GM12878 (cell line): ENCODE measurements at regions not wholly inside any gene's neighbourhood (a gene's known extent, or its start where the extent isn't known, plus 50 kb on each side); places are given as distances from the start of the nearest gene placed in this dataset.
A peak's percentile ranks its signal among the peaks of the same experiment; 100 is the strongest.

Source experiments
- ATAC-seq: fragments of 200-7000 bp; cut with Tn5 transposase; 3 replicates; pipeline ENCODE4 v1.9.1; 2020; ENCODE audit warnings: mild to moderate bottlenecking, moderate library complexity
- BruUV-seq: library from RNA; stranded (reverse); fragments of 400-500 nt; replicated peaks from 2 replicates; lab custom pipeline; 2021; lab: Mats Ljungman, UMichigan
- CTCF ChIA-PET: fragments of 300-600 bp; sonication (Branson Sonifier 250); formaldehyde crosslinking; extraction: SDS; loops from one replicate; lab custom pipeline; 2021; ENCODE audit warnings: inconsistent platforms; lab: Yijun Ruan, JAX
- POLR2A ChIA-PET: fragments of 350-600 bp; formaldehyde crosslinking; extraction: SDS; loops from one replicate; lab custom pipeline; 2021; ENCODE audit warnings: inconsistent platforms; lab: Charles Lee
- RAD21 ChIA-PET: fragments of 300-600 bp; sonication (Branson Sonifier 250); formaldehyde crosslinking; loops from one replicate; lab custom pipeline; 2023; ENCODE audit warnings: antibody characterized with exemption; ENCODE audit not compliant: unreplicated experiment; lab: Charles Lee
- SMC1A ChIA-PET: fragments of 300-600 bp; sonication (Branson Sonifier 250); formaldehyde crosslinking; loops from one replicate; lab custom pipeline; 2023; ENCODE audit not compliant: unreplicated experiment, uncharacterized antibody; lab: Charles Lee
- DNase-seq: peaks from one replicate; pipeline ENCODE4 v3.0.0-alpha.2; 2011; ENCODE audit warnings: low read depth, low spot score
- FAIRE-seq: peaks from 3 replicates; lab custom pipeline; 2011; peaks lifted over from hg19 to GRCh38; lab: Jason Lieb, UNC
- H2AFZ ChIP-seq: 2 replicates; pipeline ENCODE4 v1.6.0; 2011; ENCODE audit warnings: low read depth, low read length, control low read depth; ENCODE audit not compliant: control insufficient read depth
- H3K27ac ChIP-seq: 2 replicates; pipeline ENCODE4 v1.5.1; 2011; ENCODE audit warnings: control low read depth; ENCODE audit not compliant: control insufficient read depth, insufficient read depth
- H3K27me3 ChIP-seq, 2 experiments: replicated peaks in 1 of 2; 2 replicates each; pipeline versions ENCODE4 v1.6.0 to v1.6.1; 2011; ENCODE audit warnings: low read length in 1 of 2; ENCODE audit not compliant: control insufficient read depth in 2 of 2, insufficient read depth in 2 of 2
- H3K36me3 ChIP-seq, 2 experiments: 2 replicates each; pipeline ENCODE4 v1.5.1; 2011; ENCODE audit warnings: low read length in 1 of 2; ENCODE audit not compliant: control insufficient read depth in 2 of 2, insufficient read depth in 2 of 2
- H3K4me1 ChIP-seq: 2 replicates; pipeline ENCODE4 v1.6.1; 2011; ENCODE audit warnings: mild to moderate bottlenecking, low read length, moderate library complexity, mixed read lengths; ENCODE audit not compliant: control insufficient read depth, insufficient read depth
- H3K4me2 ChIP-seq: 2 replicates; pipeline ENCODE4 v1.6.0; 2011; ENCODE audit warnings: control low read depth; ENCODE audit not compliant: control insufficient read depth, insufficient read depth
- H3K4me3 ChIP-seq: fragments of 200-600 bp; sonication (generic); 2 replicates; pipeline ENCODE4 v1.5.1; 2016
- H3K79me2 ChIP-seq: 2 replicates; pipeline ENCODE4 v1.6.0; 2011; ENCODE audit warnings: low read length; ENCODE audit not compliant: control insufficient read depth, insufficient read depth
- H3K9ac ChIP-seq: 2 replicates; pipeline ENCODE4 v1.8.0; 2011; ENCODE audit warnings: low read length, control low read depth, mixed read lengths; ENCODE audit not compliant: control insufficient read depth, insufficient read depth
- H3K9me3 ChIP-seq: replicated peaks from 3 replicates; pipeline ENCODE4 v1.5.1; 2011; ENCODE audit warnings: mild to moderate bottlenecking, low read length; ENCODE audit not compliant: control insufficient read depth, insufficient read depth
- H4K20me1 ChIP-seq: 2 replicates; pipeline ENCODE4 v1.6.0; 2011; ENCODE audit not compliant: control insufficient read depth, insufficient read depth
- IRF5 ChIP-seq: fragments of 450-650 bp; IDR thresholded peaks from 2 replicates; pipeline ENCODE4 v1.6.1; 2017; ENCODE audit warnings: borderline replicate concordance
- MYC ChIP-seq: IDR thresholded peaks from 2 replicates; pipeline ENCODE4 v1.6.1; 2011; ENCODE audit warnings: mild to moderate bottlenecking, low read length, moderate library complexity, inconsistent platforms; ENCODE audit not compliant: insufficient read depth, insufficient replicate concordance, insufficient read length, severe bottlenecking
- STAT3 ChIP-seq: IDR thresholded peaks from 2 replicates; pipeline ENCODE4 v1.6.1; 2011; ENCODE audit warnings: low read depth, low read length, improper control_type of control experiment
- ZBTB33 ChIP-seq: fragments of 450-650 bp; IDR thresholded peaks from 2 replicates; pipeline ENCODE4 v1.6.1; 2017; ENCODE audit warnings: mild to moderate bottlenecking
- WGBS: methylation state at CpG from one replicate; pipeline ENCODE4 v1.1.6; 2016; ENCODE audit warnings: low lambda C conversion rate; ENCODE audit not compliant: insufficient replicate concordance, insufficient coverage; ENCODE audit errors: missing lambda C conversion rate; 5-methylcytosine and 5-hydroxymethylcytosine counted together
- in situ Hi-C: fragments of 300-500 bp; cut with MboI; formaldehyde crosslinking; loops from 9 replicates; pipeline ENCODE4 v1.14.3; 2018; ENCODE audit warnings: mixed read lengths
- intact Hi-C: fragments of 100-400 bp; cut with micrococcal nuclease; formaldehyde crosslinking; loops from one replicate; pipeline ENCODE4 v1.14.2; 2022; ENCODE audit not compliant: unreplicated experiment

GRCh38 chr10:107436568-107436967 is 272.1 kb upstream of the SORCS1 start:
- in situ Hi-C loops (no loop called here), intact Hi-C loops (no loop called here)
- 78% methylated on average over 1 of the region's 1 CpG for WGBS
- ChIA-PET CTCF (interaction anchor here (1.0 to 1.3 kb wide), 2 partner anchors 11 to 17 kb away, joined by 5 to 6 read pairs; no protein-coding TSS in a partner anchor), POLR2A (no interaction called here), SMC1A (interaction anchor here (0.6 to 4.2 kb wide), 6 partner anchors 8 to 767 kb away, joined by 3 to 25 read pairs (median 3); no protein-coding TSS in a partner anchor), RAD21 (interaction anchor here (0.9 to 1.6 kb wide), 5 partner anchors 8 to 408 kb away, joined by 3 to 4 read pairs (median 3); no protein-coding TSS in a partner anchor)
- BruUV-seq = no TSS peak
- FAIRE-seq (no peak), DNase-seq (no peak), ATAC-seq (no peak; the same call in 2 of the 3 replicates)
- no peak overlapping the region for H3K9ac ChIP-seq
- H3K9me3 ChIP-seq = no peaks in the 10 kb centered on the region
- H3K4me2 ChIP-seq = no peak overlapping the region
- H3K4me3 ChIP-seq = no peak overlapping the region
- H3K79me2 ChIP-seq = no peaks in the 10 kb centered on the region
- no peak overlapping the region for H3K27ac ChIP-seq
- H3K4me1 ChIP-seq = 0 out of 2 replicates have a peak, but pooled peaks cover 2% of the 10 kb centered on the region
- H3K36me3 ChIP-seq = no peaks in the 10 kb centered on the region
- TF ChIP-seq IRF5 = no peak
- TF ChIP-seq STAT3 = no peak
- TF ChIP-seq MYC = no peak
- no peak for TF ChIP-seq ZBTB33
- H2AFZ ChIP-seq = peak overlapping the region; percentile 57; the same call in 1 of the 2 replicates
- H3K27me3 ChIP-seq = no peaks in the 10 kb centered on the region
- H4K20me1 ChIP-seq = no peaks in the 10 kb centered on the region
